Mesenchymal stem cell (in vitro differentiated cells and primary cell): ENCODE measurements at regions not wholly inside any gene's neighbourhood (a gene's known extent, or its start where the extent isn't known, plus 50 kb on each side); places are given as distances from the start of the nearest gene placed in this dataset.

Source experiments
- DNase-seq: peaks from one replicate; pipeline ENCODE4 v3.0.0-alpha.2; 2013
- H2AFZ ChIP-seq: one replicate; pipeline ENCODE4 v1.6.1; 2013; ENCODE audit warnings: low read depth, mild to moderate bottlenecking, control low read depth, inconsistent platforms, low read length, moderate library complexity
- H2AK5ac ChIP-seq: 2 replicates; pipeline ENCODE4 v1.6.1; 2013; ENCODE audit warnings: low read length, moderate library complexity, mild to moderate bottlenecking, inconsistent platforms; ENCODE audit not compliant: severe bottlenecking
- H2BK120ac ChIP-seq: one replicate; pipeline ENCODE4 v1.6.1; 2013; ENCODE audit warnings: low read depth, mild to moderate bottlenecking, inconsistent platforms, low read length, moderate library complexity
- H2BK12ac ChIP-seq, 2 experiments: one replicate each; pipeline ENCODE4 v1.6.1; 2013; ENCODE audit warnings: inconsistent platforms in 2 of 2, low read length in 2 of 2, mild to moderate bottlenecking in 2 of 2, moderate library complexity in 2 of 2, control low read depth in 1 of 2
- H2BK15ac ChIP-seq: one replicate; pipeline ENCODE4 v1.6.1; 2013; ENCODE audit warnings: mild to moderate bottlenecking, low read depth, inconsistent platforms; ENCODE audit not compliant: poor library complexity, severe bottlenecking
- H2BK5ac ChIP-seq: 2 replicates; pipeline ENCODE4 v1.6.1; 2013; ENCODE audit warnings: low read depth, mild to moderate bottlenecking, low read length, control low read depth, inconsistent platforms; ENCODE audit not compliant: poor library complexity, severe bottlenecking
- H3K14ac ChIP-seq, 2 experiments: one replicate each; pipeline ENCODE4 v1.6.1; 2013; ENCODE audit warnings: inconsistent platforms in 2 of 2, low read length in 2 of 2, control low read depth in 1 of 2, mild to moderate bottlenecking in 1 of 2, moderate library complexity in 1 of 2
- H3K18ac ChIP-seq, 2 experiments: one replicate each; pipeline ENCODE4 v1.6.1; 2013; ENCODE audit warnings: inconsistent platforms in 2 of 2, low read length in 2 of 2, control low read depth in 1 of 2, low read depth in 1 of 2, mild to moderate bottlenecking in 1 of 2
- H3K23ac ChIP-seq, 2 experiments: one replicate each; pipeline ENCODE4 v1.6.1; 2013; ENCODE audit warnings: inconsistent platforms in 2 of 2, low read length in 2 of 2, mild to moderate bottlenecking in 2 of 2, moderate library complexity in 2 of 2, control low read depth in 1 of 2
- H3K27ac ChIP-seq: 2 replicates; pipeline ENCODE4 v1.5.1; 2013; ENCODE audit warnings: mild to moderate bottlenecking, moderate library complexity, low read length, control low read depth, inconsistent platforms; ENCODE audit not compliant: poor library complexity, severe bottlenecking
- H3K27me3 ChIP-seq, 2 experiments: 2 replicates each; pipeline versions ENCODE4 v1.6.1 to v1.7.0; 2013; ENCODE audit warnings: low read length in 2 of 2, mild to moderate bottlenecking in 2 of 2, moderate library complexity in 2 of 2, control low read depth in 1 of 2, inconsistent platforms in 1 of 2; ENCODE audit not compliant: control insufficient read depth in 1 of 2, insufficient read depth in 1 of 2
- H3K36me3 ChIP-seq, 2 experiments: 2 replicates each; pipeline versions ENCODE4 v1.6.1 to v1.7.0; 2013; ENCODE audit warnings: low read length in 2 of 2, control low read depth in 1 of 2, inconsistent platforms in 1 of 2, low read depth in 1 of 2, mild to moderate bottlenecking in 1 of 2; ENCODE audit not compliant: insufficient read depth in 2 of 2, control insufficient read depth in 1 of 2
- H3K4ac ChIP-seq, 2 experiments: one replicate each; pipeline ENCODE4 v1.6.1; 2013; ENCODE audit warnings: inconsistent platforms in 2 of 2, low read length in 2 of 2, mild to moderate bottlenecking in 2 of 2, moderate library complexity in 2 of 2, control low read depth in 1 of 2, low read depth in 1 of 2
- H3K4me1 ChIP-seq: 2 replicates; pipeline ENCODE4 v1.6.1; 2013; ENCODE audit warnings: low read depth, low read length, control low read depth; ENCODE audit not compliant: control insufficient read depth, insufficient read depth
- H3K4me2 ChIP-seq: 2 replicates; pipeline ENCODE4 v1.6.1; 2013; ENCODE audit warnings: low read length, mild to moderate bottlenecking, inconsistent platforms; ENCODE audit not compliant: poor library complexity, severe bottlenecking
- H3K4me3 ChIP-seq, 2 experiments: 2 replicates each; pipeline versions ENCODE4 v1.5.1 to v1.7.0; 2013; ENCODE audit warnings: low read length in 2 of 2, mild to moderate bottlenecking in 2 of 2, control low read depth in 1 of 2, low read depth in 1 of 2; ENCODE audit not compliant: insufficient read depth in 1 of 2
- H3K79me1 ChIP-seq: replicated peaks from 2 replicates; pipeline ENCODE4 v1.6.1; 2013; ENCODE audit warnings: mild to moderate bottlenecking, control low read depth, low read length, inconsistent platforms; ENCODE audit not compliant: poor library complexity, severe bottlenecking
- H3K9ac ChIP-seq: 2 replicates; pipeline ENCODE4 v1.7.0; 2013; ENCODE audit warnings: mild to moderate bottlenecking, low read length, moderate library complexity
- H3K9me3 ChIP-seq: 2 replicates; pipeline ENCODE4 v1.7.0; 2013; ENCODE audit warnings: mild to moderate bottlenecking, low read length; ENCODE audit not compliant: control insufficient read depth
- H4K8ac ChIP-seq: one replicate; pipeline ENCODE4 v1.6.1; 2013; ENCODE audit warnings: inconsistent platforms, mild to moderate bottlenecking, low read length, moderate library complexity
- H4K91ac ChIP-seq: one replicate; pipeline ENCODE4 v1.6.1; 2013; ENCODE audit warnings: mild to moderate bottlenecking, low read length, inconsistent platforms
- WGBS: methylation state at CpG from one replicate; pipeline ENCODE4 v1.1.7; 2013; ENCODE audit warnings: mixed read lengths; 5-methylcytosine and 5-hydroxymethylcytosine counted together

- H3K4me2 ChIP-seq, result no peak overlapping the region
- no peak overlapping the region for H3K4ac ChIP-seq
- H3K4me1 ChIP-seq, result no peaks in the 10 kb centered on the region
- H2BK5ac ChIP-seq, result no peak overlapping the region
- no peak overlapping the region for H4K91ac ChIP-seq
- no peak overlapping the region for H2AFZ ChIP-seq
- H3K36me3 ChIP-seq, result no peaks in the 10 kb centered on the region
- DNase-seq, result no peak
- no peaks in the 10 kb centered on the region for H3K9me3 ChIP-seq
- H2BK15ac ChIP-seq, result no peak overlapping the region
- no peak overlapping the region for H3K14ac ChIP-seq
- no peaks in the 10 kb centered on the region for H3K27me3 ChIP-seq
- no peak overlapping the region for H3K23ac ChIP-seq
- H2BK12ac ChIP-seq, result no peak overlapping the region
- no peak overlapping the region for H2BK120ac ChIP-seq
- no peak overlapping the region for H3K9ac ChIP-seq
- H3K18ac ChIP-seq, result no peak overlapping the region
- H3K4me3 ChIP-seq, result no peak overlapping the region
- no peak overlapping the region for H2AK5ac ChIP-seq
- no peaks in the 10 kb centered on the region for H3K79me1 ChIP-seq
- H4K8ac ChIP-seq, result no peak overlapping the region
- no peak overlapping the region for H3K27ac ChIP-seq
- 75% methylated on average over 1 of the region's 4 CpGs for WGBS
Observed at GRCh38 chr17:70013911-70014310, 61.1 kb upstream of the KCNJ16 start.

- Histone ChIP-seq H3K27ac (no peak overlapping the region), H3K4me3 (no peak overlapping the region), H2AK5ac (no peak overlapping the region), H2BK12ac (no peak overlapping the region), H3K27me3 (no peaks in the 10 kb centered on the region), H2BK15ac (no peak overlapping the region), H3K23ac (no peak overlapping the region), H3K14ac (no peak overlapping the region), H3K79me1 (no peaks in the 10 kb centered on the region), H2AFZ (no peak overlapping the region), H3K4me1 (peaks cover 2% of the 10 kb centered on the region), H4K91ac (no peak overlapping the region), H4K8ac (no peak overlapping the region), H2BK120ac (no peak overlapping the region), H3K4ac (no peak overlapping the region), H2BK5ac (no peak overlapping the region), H3K4me2 (no peak overlapping the region), H3K18ac (no peak overlapping the region), H3K9ac (no peak overlapping the region), H3K9me3 (no peaks in the 10 kb centered on the region), H3K36me3 (no peaks in the 10 kb centered on the region)
- no CpG with 5 or more reads among the region's 1 CpG for WGBS
- DNase-seq, result no peak
Observed at GRCh38 chr17:70017112-70017511, 57.9 kb upstream of the KCNJ16 start.

- no peak overlapping the region for H2AFZ ChIP-seq
- H3K23ac ChIP-seq, result no peak overlapping the region
- no peak overlapping the region for H2BK15ac ChIP-seq
- H4K91ac ChIP-seq, result no peak overlapping the region
- H3K14ac ChIP-seq, result no peak overlapping the region
- H3K4me1 ChIP-seq, result peaks cover 2% of the 10 kb centered on the region
- H3K4me3 ChIP-seq, result no peak overlapping the region
- no peak for DNase-seq
- no peak overlapping the region for H3K4me2 ChIP-seq
- no peak overlapping the region for H2AK5ac ChIP-seq
- no peak overlapping the region for H3K9ac ChIP-seq
- no peaks in the 10 kb centered on the region for H3K27me3 ChIP-seq
- H3K18ac ChIP-seq, result no peak overlapping the region
- H2BK120ac ChIP-seq, result no peak overlapping the region
- no peak overlapping the region for H3K27ac ChIP-seq
- no peaks in the 10 kb centered on the region for H3K9me3 ChIP-seq
- no peak overlapping the region for H3K4ac ChIP-seq
- no peak overlapping the region for H4K8ac ChIP-seq
- H3K36me3 ChIP-seq, result no peaks in the 10 kb centered on the region
- H2BK12ac ChIP-seq, result no peak overlapping the region
- no peak overlapping the region for H2BK5ac ChIP-seq
- no peaks in the 10 kb centered on the region for H3K79me1 ChIP-seq
Observed at GRCh38 chr17:70017941-70018340, 57.1 kb upstream of the KCNJ16 start.

- H3K36me3 ChIP-seq, result no peaks in the 10 kb centered on the region
- no peaks in the 10 kb centered on the region for H3K27me3 ChIP-seq
- no peak overlapping the region for H3K4me3 ChIP-seq
- H3K79me1 ChIP-seq, result no peaks in the 10 kb centered on the region
- no peak overlapping the region for H2BK12ac ChIP-seq
- H2AK5ac ChIP-seq, result no peak overlapping the region
- no peak overlapping the region for H3K4ac ChIP-seq
- H3K27ac ChIP-seq, result no peak overlapping the region
- no peak overlapping the region for H3K14ac ChIP-seq
- no peak overlapping the region for H2BK15ac ChIP-seq
- no peak overlapping the region for H2AFZ ChIP-seq
- H2BK5ac ChIP-seq, result no peak overlapping the region
- DNase-seq, result no peak
- no peak overlapping the region for H4K8ac ChIP-seq
- H3K4me2 ChIP-seq, result no peak overlapping the region
- no peak overlapping the region for H3K18ac ChIP-seq
- no peak overlapping the region for H3K23ac ChIP-seq
- peaks cover 2% of the 10 kb centered on the region for H3K4me1 ChIP-seq
- no peaks in the 10 kb centered on the region for H3K9me3 ChIP-seq
- H2BK120ac ChIP-seq, result no peak overlapping the region
- H3K9ac ChIP-seq, result peak overlapping the region; percentile 42
- 93% methylated on average over 2 of the region's 5 CpGs for WGBS
- H4K91ac ChIP-seq, result no peak overlapping the region
Observed at GRCh38 chr17:70021726-70022125, 53.3 kb upstream of the KCNJ16 start.
